NCI-H1105 (cell line): ENCODE measurements at regions not wholly inside any gene's neighbourhood (a gene's known extent, or its start where the extent isn't known, plus 50 kb on each side); places are given as distances from the start of the nearest gene placed in this dataset.

Experiments used
- DNase-seq: peaks from one replicate; lab custom pipeline; 2025; lab: John Stamatoyannopoulos, UW

- no peak for DNase-seq
Observed at GRCh38 chr2:145199827-145200706, 680.1 kb upstream of the ZEB2 start.

DNA sequence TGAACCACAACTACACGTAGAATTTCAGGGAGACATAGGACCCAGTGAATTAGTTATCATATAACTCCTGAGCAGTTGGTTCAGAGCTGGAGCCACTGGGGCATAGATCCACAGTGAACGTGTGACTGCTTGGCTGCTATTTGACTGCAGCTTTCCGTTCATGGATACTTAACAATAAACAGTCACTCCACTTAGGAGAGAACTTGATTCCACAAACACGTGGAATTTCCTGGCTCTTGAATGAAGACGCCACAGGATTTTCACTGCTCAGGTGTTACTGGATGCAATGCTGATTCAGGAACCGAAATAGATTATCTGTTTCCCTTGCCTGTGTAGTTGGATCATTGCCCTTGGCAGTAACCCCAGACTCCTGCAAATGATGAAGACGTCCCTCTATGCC, 679.1 kb upstream of the ZEB2 start:
- peak; percentile 88 for DNase-seq

DNA sequence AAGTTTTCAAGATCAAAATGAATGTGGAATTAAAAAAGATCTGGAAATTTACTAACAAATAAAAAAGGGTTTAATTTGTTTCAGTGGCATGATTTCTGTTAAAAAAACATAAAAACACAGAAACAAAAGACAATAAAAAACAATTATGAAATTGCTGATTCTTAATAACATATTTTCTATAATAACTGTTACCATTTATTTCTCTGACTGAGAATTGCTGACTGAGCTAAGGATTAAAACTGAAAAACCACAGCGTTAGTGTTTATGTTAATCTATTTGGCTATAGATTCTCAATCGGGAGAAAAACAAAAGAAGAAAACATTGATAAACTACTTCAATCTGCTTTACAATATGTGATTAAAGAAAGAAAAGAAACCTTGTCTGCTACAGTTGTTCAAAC, 678.6 kb upstream of the ZEB2 start:
- no peak for DNase-seq

DNA sequence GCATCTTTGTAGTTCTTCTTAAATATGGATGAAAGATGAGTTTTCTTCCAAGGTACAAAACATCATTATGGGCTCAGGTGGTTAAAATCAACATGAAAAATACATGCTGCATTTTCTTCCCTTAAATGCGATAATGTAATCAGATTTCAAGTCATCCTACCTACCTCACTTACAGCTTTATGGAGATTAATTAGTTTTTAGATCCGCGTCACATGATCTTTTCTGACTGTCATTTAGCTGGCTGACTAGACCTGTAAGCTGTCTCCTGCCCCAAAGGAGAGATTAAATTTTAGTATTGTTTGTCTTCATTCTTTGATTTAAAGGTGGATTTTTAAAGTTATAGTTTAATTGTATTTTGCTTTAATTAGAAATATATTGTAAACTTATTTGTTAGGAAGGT, 678.0 kb upstream of the ZEB2 start:
- no peak for DNase-seq

GRCh38 chr2:145194673-145195072, 674.8 kb upstream of the ZEB2 start:
- DNase-seq = no peak

DNA sequence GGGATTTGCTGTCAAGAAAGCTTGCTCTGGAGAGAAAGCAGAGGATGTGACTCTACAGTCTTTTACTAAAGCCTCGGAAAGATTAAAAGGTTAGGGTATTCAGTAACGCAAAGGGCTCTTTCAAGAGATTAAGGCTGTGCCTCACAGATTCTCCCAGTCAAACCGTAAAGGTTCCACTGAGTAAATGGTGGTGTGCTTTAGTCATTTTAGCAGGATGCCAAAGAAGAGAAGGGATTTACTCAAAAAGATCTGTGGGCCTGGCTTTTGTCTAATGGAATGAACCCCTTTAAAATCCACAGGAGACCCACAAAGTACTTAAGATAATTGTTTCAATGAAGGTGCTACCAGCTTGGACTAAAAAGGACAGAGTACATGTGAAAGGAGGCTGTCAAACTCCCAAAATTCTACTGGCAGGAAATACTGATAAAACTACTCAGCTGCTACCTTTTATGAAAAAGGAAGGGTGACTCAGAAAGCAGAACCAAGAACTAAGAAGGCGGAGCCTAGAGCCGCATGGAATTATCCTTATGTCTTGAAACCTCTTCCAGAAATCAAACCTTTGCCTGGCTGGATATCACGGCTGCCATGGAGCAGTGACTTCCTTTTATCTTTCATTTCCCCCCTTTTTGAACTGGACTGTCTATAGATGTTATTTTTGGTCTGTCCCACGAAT, 670.2 kb upstream of the ZEB2 start:
- no peak for DNase-seq

DNA sequence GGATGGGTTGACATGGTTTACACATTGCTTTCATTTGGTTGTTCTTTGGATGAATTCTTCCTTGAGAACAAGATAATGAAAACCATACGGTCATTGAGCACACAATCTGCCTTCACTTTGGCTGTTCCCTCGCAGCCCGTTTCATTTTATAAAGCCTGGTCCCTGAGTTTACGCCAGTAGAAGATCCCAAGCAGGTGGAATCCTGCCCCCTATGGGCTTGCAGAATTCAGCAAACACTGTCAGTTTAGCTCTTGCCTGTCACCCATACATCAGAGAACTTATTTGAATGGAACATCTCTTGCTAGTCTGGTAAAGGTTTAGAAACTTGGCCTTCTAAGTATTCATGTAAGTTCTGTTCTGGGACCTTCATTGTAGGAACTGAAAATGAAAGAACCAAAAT, 666.4 kb upstream of the ZEB2 start:
- DNase-seq = no peak

GRCh38 chr2:145185696-145186095, 665.8 kb upstream of the ZEB2 start:
- DNase-seq = no peak

- no peak for DNase-seq
Observed at GRCh38 chr2:145184741-145185651, 665.1 kb upstream of the ZEB2 start.

GRCh38 chr2:145169285-145169684, 649.4 kb upstream of the ZEB2 start:
- DNase-seq = no peak

GRCh38 chr2:145168091-145168490, 648.2 kb upstream of the ZEB2 start:
- DNase-seq = no peak

DNA sequence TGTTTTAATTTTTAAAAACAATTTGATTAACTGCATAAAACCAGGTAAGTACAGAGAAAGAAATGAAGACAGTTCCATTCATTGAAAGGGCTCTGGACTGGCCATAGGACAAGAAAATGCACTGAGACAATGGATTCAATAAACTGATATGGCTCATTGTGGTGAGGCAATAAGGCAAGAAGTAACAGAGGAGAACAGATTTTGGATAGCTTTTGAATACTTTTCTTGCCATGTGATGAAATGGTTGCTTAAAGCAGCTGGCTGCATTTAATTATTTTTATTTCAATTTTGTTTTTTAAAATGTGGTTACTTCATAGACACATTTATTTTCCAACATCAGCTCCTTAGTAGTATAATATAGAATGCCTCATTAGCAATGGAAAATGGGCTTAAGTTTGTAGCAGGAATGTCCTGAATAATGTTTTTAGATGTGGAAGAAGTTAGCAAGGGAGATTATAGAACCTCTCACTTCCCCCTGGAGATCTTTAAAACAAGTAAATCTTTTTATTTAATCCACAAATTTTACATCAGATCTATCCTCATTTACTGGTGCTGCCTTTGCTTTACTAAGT, 646.9 kb upstream of the ZEB2 start:
- DNase-seq = no peak

GRCh38 chr2:145161656-145162055, 641.7 kb upstream of the ZEB2 start:
- DNase-seq = no peak

- DNase-seq = no peak
Observed at GRCh38 chr2:145160855-145161254, 640.9 kb upstream of the ZEB2 start.

DNA sequence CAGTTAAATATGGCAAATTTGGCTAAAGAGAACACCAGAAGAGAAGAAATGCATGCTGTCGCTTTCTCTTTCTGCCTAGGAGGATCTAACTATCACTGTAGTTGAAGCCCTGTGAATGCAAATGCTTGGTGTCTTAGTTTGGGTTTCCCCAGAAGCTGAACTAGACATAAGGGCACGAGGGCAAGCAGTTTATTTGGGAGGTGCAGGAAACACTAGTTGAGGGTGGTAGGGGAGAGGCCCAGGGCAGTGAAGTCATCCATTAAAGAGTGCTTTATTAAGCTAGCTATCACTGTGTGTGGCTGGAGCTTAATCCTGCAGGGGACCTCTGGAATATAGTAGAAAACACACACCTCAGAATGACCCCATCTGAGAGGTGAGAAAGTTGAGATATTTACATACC, 639.8 kb upstream of the ZEB2 start:
- DNase-seq = no peak

- no peak for DNase-seq
Observed at GRCh38 chr2:145157741-145158591, 638.0 kb upstream of the ZEB2 start.

GRCh38 chr2:145157036-145157675, 637.2 kb upstream of the ZEB2 start:
- DNase-seq = no peak

- no peak for DNase-seq
Observed at GRCh38 chr2:145156199-145156598, 636.3 kb upstream of the ZEB2 start.

GRCh38 chr2:145155196-145155595, 635.3 kb upstream of the ZEB2 start:
- no peak for DNase-seq

DNA sequence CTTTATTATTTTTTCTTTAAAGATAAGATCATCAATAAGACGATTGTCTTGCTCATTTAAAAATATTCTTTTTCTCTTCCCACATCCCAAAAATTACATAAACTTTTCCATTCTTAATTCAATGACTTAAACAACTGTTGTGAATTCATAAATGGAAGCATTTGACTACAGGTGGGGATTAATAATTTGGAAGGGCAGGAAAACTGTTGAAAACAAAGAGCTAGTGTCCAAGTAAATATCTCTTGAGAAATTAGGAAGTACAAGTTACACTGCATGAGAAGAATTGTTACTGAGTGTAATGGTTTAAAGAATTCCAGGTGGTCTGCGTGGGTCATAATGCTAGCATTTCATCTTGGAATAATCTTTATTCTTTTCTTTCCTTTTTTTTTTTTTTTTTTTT, 634.8 kb upstream of the ZEB2 start:
- no peak for DNase-seq

DNA sequence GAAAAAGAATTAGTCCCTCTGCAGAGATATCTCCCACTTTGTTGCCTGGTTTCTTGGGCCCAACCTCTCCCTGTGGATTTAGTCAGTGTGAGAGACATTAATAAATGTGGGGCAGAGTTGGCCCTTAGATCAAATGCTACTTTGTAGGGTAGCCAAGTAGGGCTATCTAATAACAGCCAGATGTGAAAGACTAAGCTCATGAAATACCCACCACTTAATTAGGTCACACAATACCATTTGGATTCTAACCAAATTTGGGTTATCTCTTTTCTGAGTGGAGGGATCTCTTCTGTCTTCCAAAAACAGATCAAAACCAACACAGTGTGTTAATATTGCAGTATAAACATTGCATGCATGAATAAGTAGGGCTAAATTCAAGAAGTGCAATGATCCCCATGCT, 626.8 kb upstream of the ZEB2 start:
- no peak for DNase-seq
